ENCODE measurements at regions not wholly inside any gene's neighbourhood (a gene's known extent, or its start where the extent isn't known, plus 50 kb on each side); places are given as distances from the start of the nearest gene placed in this dataset.
A peak's percentile ranks its signal among the peaks of the same experiment; 100 is the strongest.

- no peak for TF ChIP-seq CTCF (IDR thresholded peaks at IDR 0.05)
- Mint-ChIP-seq H3K36me3 (ENCODE audit: low read depth) (no peaks in the 10 kb centered on the region), H3K27ac (no peak overlapping the region), H3K4me3 (no peak overlapping the region), H3K4me1 (ENCODE audit: low read depth) (no peaks in the 10 kb centered on the region), H3K27me3 (peaks cover 1% of the 10 kb centered on the region), H3K9me3 (no peaks in the 10 kb centered on the region)
- ChIA-PET POLR2A (no interaction called here), CTCF (no interaction called here)
- intact Hi-C loops (cut with micrococcal nuclease): no loop called here
- ATAC-seq: no peak
- DNase-seq: no peak
Measured at GRCh38 chr4:36640876-36641275, 359.5 kb downstream of the DTHD1 start.

GRCh38 chr4:36651253-36651652, 369.8 kb downstream of the DTHD1 start:
- ATAC-seq (peak; percentile 51), DNase-seq (no peak)
- ChIA-PET CTCF (no interaction called here), POLR2A (no interaction called here)
- Mint-ChIP-seq H3K4me3 (no peak overlapping the region), H3K4me1 (ENCODE audit: low read depth) (peaks cover 5% of the 10 kb centered on the region), H3K36me3 (ENCODE audit: low read depth) (no peaks in the 10 kb centered on the region), H3K9me3 (no peaks in the 10 kb centered on the region), H3K27me3 (peaks cover under 1% of the 10 kb centered on the region), H3K27ac (no peak overlapping the region)
- TF ChIP-seq CTCF (IDR thresholded peaks at IDR 0.05): no peak
- intact Hi-C loops (cut with micrococcal nuclease): no loop called here

- no peaks in the 10 kb centered on the region for H3K9me3 Mint-ChIP-seq
- H3K27ac Mint-ChIP-seq: no peak overlapping the region
- ChIA-PET POLR2A (no interaction called here), CTCF (no interaction called here)
- no peak overlapping the region for H3K4me3 Mint-ChIP-seq
- no peak for ATAC-seq
- no peaks in the 10 kb centered on the region for H3K36me3 Mint-ChIP-seq (ENCODE audit: low read depth)
- peaks cover 5% of the 10 kb centered on the region for H3K4me1 Mint-ChIP-seq (ENCODE audit: low read depth)
- H3K27me3 Mint-ChIP-seq: no peaks in the 10 kb centered on the region
- no peak for DNase-seq
- TF ChIP-seq CTCF (IDR thresholded peaks at IDR 0.05): no peak
- intact Hi-C loops (cut with micrococcal nuclease): no loop called here
Measured at GRCh38 chr4:36652857-36653256, 371.4 kb downstream of the DTHD1 start.

- Mint-ChIP-seq H3K36me3 (ENCODE audit: low read depth) (no peaks in the 10 kb centered on the region), H3K4me1 (ENCODE audit: low read depth) (no peaks in the 10 kb centered on the region), H3K27me3 (no peaks in the 10 kb centered on the region), H3K27ac (no peak overlapping the region), H3K4me3 (no peak overlapping the region), H3K9me3 (no peaks in the 10 kb centered on the region)
- no peak for ATAC-seq
- no peak for TF ChIP-seq CTCF (IDR thresholded peaks at IDR 0.05)
- CTCF ChIA-PET: no interaction called here
- intact Hi-C loops (cut with micrococcal nuclease): no loop called here
- POLR2A ChIA-PET: no interaction called here
- no peak for DNase-seq
Measured at GRCh38 chr4:36665985-36666527, 384.6 kb downstream of the DTHD1 start.

- DNase-seq: no peak
- Mint-ChIP-seq H3K9me3 (no peaks in the 10 kb centered on the region), H3K4me3 (no peak overlapping the region), H3K4me1 (ENCODE audit: low read depth) (no peaks in the 10 kb centered on the region), H3K36me3 (ENCODE audit: low read depth) (no peaks in the 10 kb centered on the region), H3K27ac (no peak overlapping the region), H3K27me3 (no peaks in the 10 kb centered on the region)
- ChIA-PET POLR2A (no interaction called here), CTCF (no interaction called here)
- no peak for ATAC-seq
- intact Hi-C loops (cut with micrococcal nuclease): no loop called here
- no peak for TF ChIP-seq CTCF (IDR thresholded peaks at IDR 0.05)
Measured at GRCh38 chr4:36675436-36675835, 394.0 kb downstream of the DTHD1 start.
